GM12891 (cell line): ENCODE measurements at regions not wholly inside any gene's neighbourhood (a gene's known extent, or its start where the extent isn't known, plus 50 kb on each side); places are given as distances from the start of the nearest gene placed in this dataset.

Experiments
- DNase-seq: peaks from one replicate; pipeline ENCODE4 v3.0.0; 2011; ENCODE audit warnings: low spot score; ENCODE audit not compliant: insufficient read length
- FAIRE-seq: peaks from 2 replicates; lab custom pipeline; 2011; peaks lifted over from hg19 to GRCh38; lab: Jason Lieb, UNC
- PAX5 ChIP-seq: IDR thresholded peaks from 2 replicates; pipeline ENCODE4 v1.6.1; 2011; ENCODE audit warnings: low read length, moderate library complexity, mild to moderate bottlenecking; ENCODE audit not compliant: insufficient read depth, severe bottlenecking
- POLR2A ChIP-seq: IDR thresholded peaks from 2 replicates; pipeline ENCODE4 v1.6.1; 2011; ENCODE audit warnings: low read depth, low read length, control low read depth
- POLR2AphosphoS5 ChIP-seq: IDR thresholded peaks from 2 replicates; pipeline ENCODE4 v1.6.1; 2011; ENCODE audit warnings: low read depth, low read length, control low read depth
- POU2F2 ChIP-seq: IDR thresholded peaks from 2 replicates; pipeline ENCODE4 v1.6.1; 2011; ENCODE audit warnings: low read depth, mild to moderate bottlenecking, control low read depth, low read length, moderate library complexity
- SPI1 ChIP-seq: IDR thresholded peaks from 2 replicates; pipeline ENCODE4 v1.6.1; 2011; ENCODE audit warnings: low read depth, low read length, control low read depth
- TAF1 ChIP-seq: IDR thresholded peaks from 2 replicates; pipeline ENCODE4 v1.6.1; 2011; ENCODE audit warnings: low read depth, low read length, control low read depth

- FAIRE-seq (no peak), DNase-seq (no peak)
- no peak for TF ChIP-seq TAF1
- no peak for TF ChIP-seq POLR2A
- TF ChIP-seq PAX5 = no peak
- TF ChIP-seq SPI1 = no peak
- TF ChIP-seq POLR2AphosphoS5 = no peak
- no peak for TF ChIP-seq POU2F2
These were observed 129.0 kb downstream of the ASCL1 start for GRCh38 chr12:103086471-103086870.

GRCh38 chr12:103093499-103094106, 136.1 kb downstream of the ASCL1 start:
- TF ChIP-seq SPI1 = no peak
- TF ChIP-seq TAF1 = no peak
- no peak for TF ChIP-seq PAX5
- TF ChIP-seq POLR2A = no peak
- TF ChIP-seq POU2F2 = no peak
- TF ChIP-seq POLR2AphosphoS5 = no peak
- FAIRE-seq (no peak), DNase-seq (no peak)

GRCh38 chr12:103097496-103097895, 140.0 kb downstream of the ASCL1 start:
- FAIRE-seq (peak; percentile 65), DNase-seq (no peak)
- TF ChIP-seq TAF1 = no peak
- no peak for TF ChIP-seq POLR2A
- TF ChIP-seq POU2F2 = no peak
- no peak for TF ChIP-seq PAX5
- no peak for TF ChIP-seq SPI1
- no peak for TF ChIP-seq POLR2AphosphoS5

GRCh38 chr12:103100257-103100831, 142.9 kb downstream of the ASCL1 start:
- no peak for FAIRE-seq
- no peak for TF ChIP-seq SPI1
- no peak for DNase-seq

GRCh38 chr12:103102225-103102744, 144.8 kb downstream of the ASCL1 start:
- TF ChIP-seq PAX5 (no peak), POLR2A (no peak), POLR2AphosphoS5 (no peak), POU2F2 (no peak), SPI1 (no peak), TAF1 (no peak)
- FAIRE-seq = peak; percentile 80
- no peak for DNase-seq

- no peak for DNase-seq
- TF ChIP-seq POLR2A (no peak), POLR2AphosphoS5 (no peak), TAF1 (no peak), SPI1 (no peak), POU2F2 (no peak), PAX5 (no peak)
- peak; percentile 47 for FAIRE-seq
These were observed 148.6 kb downstream of the ASCL1 start for GRCh38 chr12:103105971-103106597.

- TF ChIP-seq POLR2A (no peak), POLR2AphosphoS5 (no peak), POU2F2 (no peak), TAF1 (no peak), PAX5 (no peak), SPI1 (no peak)
- no peak for FAIRE-seq
- DNase-seq = no peak
These were observed 152.4 kb downstream of the ASCL1 start for GRCh38 chr12:103109861-103110260.

GRCh38 chr12:103114296-103115055, 157.0 kb downstream of the ASCL1 start:
- no peak for DNase-seq
- no peak for TF ChIP-seq POLR2AphosphoS5
- peak; percentile 100 for TF ChIP-seq SPI1
- TF ChIP-seq TAF1 = no peak
- no peak for TF ChIP-seq POLR2A
- peak; percentile 55; the same call in 1 of the 2 replicates for TF ChIP-seq POU2F2
- no peak for TF ChIP-seq PAX5
- FAIRE-seq = peak; percentile 93

GRCh38 chr12:103128862-103129501, 171.5 kb downstream of the ASCL1 start:
- FAIRE-seq (no peak), DNase-seq (no peak)
- TF ChIP-seq POU2F2 (no peak), SPI1 (no peak), TAF1 (no peak), POLR2AphosphoS5 (no peak), POLR2A (no peak), PAX5 (no peak)
